Neutrophil (primary cell): ENCODE measurements at regions not wholly inside any gene's neighbourhood (a gene's known extent, or its start where the extent isn't known, plus 50 kb on each side); places are given as distances from the start of the nearest gene placed in this dataset.
"Not testable (repeated sequence)": the region's sequence is repeated elsewhere in the genome, so short reads cannot be mapped to it uniquely, and the experiment has no call there.

ENCODE experiments used
- H3K27ac ChIP-seq: fragments of 200-600 bp; sonication (generic); 2 replicates; pipeline ENCODE4 v1.5.1; 2016; ENCODE audit warnings: mild to moderate bottlenecking, moderate library complexity
- H3K27me3 ChIP-seq: fragments of 200-600 bp; sonication (generic); 2 replicates; pipeline ENCODE4 v1.6.0; 2016; ENCODE audit warnings: mild to moderate bottlenecking
- H3K36me3 ChIP-seq: fragments of 200-600 bp; sonication (generic); 2 replicates; pipeline ENCODE4 v1.5.1; 2017
- H3K4me1 ChIP-seq, 2 experiments: fragments of 200-600 bp in 1 of 2; sonication (generic) in 1 of 2; 1 replicate in 1 of 2; 2 replicates in 1 of 2; pipeline versions ENCODE4 v1.5.1 to v1.6.1; 2013 to 2016; ENCODE audit warnings: low read depth in 1 of 2, low read length in 1 of 2, mild to moderate bottlenecking in 1 of 2, moderate library complexity in 1 of 2; ENCODE audit not compliant: control insufficient read depth in 1 of 2, insufficient read depth in 1 of 2
- H3K4me3 ChIP-seq, 2 experiments: fragments of 200-600 bp in 1 of 2; sonication (generic) in 1 of 2; 1 replicate in 1 of 2; 2 replicates in 1 of 2; pipeline ENCODE4 v1.5.1; 2013 to 2016; ENCODE audit warnings: low read depth in 1 of 2, low read length in 1 of 2, mild to moderate bottlenecking in 1 of 2, moderate library complexity in 1 of 2
- H3K9me3 ChIP-seq: fragments of 200-600 bp; sonication (generic); 2 replicates; pipeline ENCODE4 v1.5.1; 2016
- CTCF ChIP-seq: fragments of 200-600 bp; sonication (generic); IDR thresholded peaks from 2 replicates; pipeline ENCODE4 v1.5.1; 2016; ENCODE audit warnings: antibody characterized with exemption

GRCh38 chr1:96580920-96581319 lies 140.7 kb upstream of the PTBP2 start:
- H3K27ac ChIP-seq = no peak overlapping the region
- peaks cover 45% of the 10 kb centered on the region for H3K27me3 ChIP-seq
- H3K4me3 ChIP-seq = no peak overlapping the region
- H3K9me3 ChIP-seq = no peaks in the 10 kb centered on the region
- no peak for TF ChIP-seq CTCF
- no peaks in the 10 kb centered on the region for H3K36me3 ChIP-seq
- H3K4me1 ChIP-seq = no peaks in the 10 kb centered on the region

GRCh38 chr1:96581772-96582171 lies 139.8 kb upstream of the PTBP2 start:
- H3K4me3 ChIP-seq = no peak overlapping the region
- H3K36me3 ChIP-seq = no peaks in the 10 kb centered on the region
- H3K4me1 ChIP-seq = no peaks in the 10 kb centered on the region
- no peak for TF ChIP-seq CTCF
- H3K27ac ChIP-seq = no peak overlapping the region
- no peaks in the 10 kb centered on the region for H3K9me3 ChIP-seq
- peaks cover 38% of the 10 kb centered on the region for H3K27me3 ChIP-seq

- H3K9me3 ChIP-seq = no peaks in the 10 kb centered on the region
Measured at GRCh38 chr1:96583903-96584302, 137.7 kb upstream of the PTBP2 start.

DNA sequence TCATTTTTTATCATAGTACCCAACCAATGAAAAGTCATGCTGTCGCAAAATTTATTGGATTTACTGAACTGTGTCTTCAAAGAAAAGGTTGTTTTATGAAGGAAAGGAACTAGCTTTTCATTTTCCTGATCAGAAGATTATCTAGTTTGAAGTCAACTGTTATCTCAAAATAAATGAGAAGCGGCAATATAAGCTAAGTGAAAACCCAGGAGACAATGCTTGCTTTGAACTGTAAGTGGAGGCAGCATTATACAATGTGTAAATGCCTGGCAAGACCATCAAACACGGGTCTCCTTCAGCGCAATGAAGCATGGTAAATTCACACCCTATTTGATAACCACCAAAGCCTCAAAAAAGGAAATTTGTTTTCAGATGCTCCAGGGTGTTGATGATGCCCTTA lies 134.4 kb upstream of the PTBP2 start:
- H3K27ac ChIP-seq = no peak overlapping the region
- no peaks in the 10 kb centered on the region for H3K9me3 ChIP-seq
- TF ChIP-seq CTCF = no peak
- H3K27me3 ChIP-seq = peaks cover 7% of the 10 kb centered on the region
- H3K4me3 ChIP-seq = no peak overlapping the region
- no peaks in the 10 kb centered on the region for H3K4me1 ChIP-seq
- no peaks in the 10 kb centered on the region for H3K36me3 ChIP-seq

More at GRCh38 chr1:96583903-96584302, 137.7 kb upstream of the PTBP2 start:
- no peaks in the 10 kb centered on the region for H3K36me3 ChIP-seq
- no peak overlapping the region for H3K27ac ChIP-seq
- no peak for TF ChIP-seq CTCF
- peaks cover 28% of the 10 kb centered on the region for H3K27me3 ChIP-seq
- no peaks in the 10 kb centered on the region for H3K4me1 ChIP-seq
- H3K4me3 ChIP-seq = no peak overlapping the region

GRCh38 chr1:96588416-96588995 lies 133.1 kb upstream of the PTBP2 start:
- H3K27ac ChIP-seq = no peak overlapping the region
- H3K27me3 ChIP-seq = peaks cover 3% of the 10 kb centered on the region
- H3K4me1 ChIP-seq = no peaks in the 10 kb centered on the region
- no peaks in the 10 kb centered on the region for H3K9me3 ChIP-seq
- no peak for TF ChIP-seq CTCF
- no peaks in the 10 kb centered on the region for H3K36me3 ChIP-seq
- H3K4me3 ChIP-seq = no peak overlapping the region

DNA sequence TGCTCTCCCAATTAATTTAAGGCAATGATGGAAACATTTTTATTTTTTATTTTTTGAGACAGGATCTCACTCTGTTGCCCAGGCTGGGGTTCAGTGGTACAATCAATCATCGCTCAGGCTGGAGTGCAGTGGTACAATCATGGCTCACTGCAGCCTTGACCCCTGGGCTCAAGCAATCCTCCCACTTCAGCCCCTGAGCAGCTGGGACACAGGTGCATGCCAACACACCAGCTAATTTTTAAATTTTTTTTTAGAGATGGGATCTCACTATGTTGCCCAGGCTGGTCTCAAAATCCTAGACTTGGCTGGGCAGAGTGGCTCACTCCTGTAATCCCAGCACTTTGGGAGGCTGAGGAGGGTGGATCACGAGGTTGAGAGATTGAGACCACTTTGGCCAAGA lies 126.1 kb upstream of the PTBP2 start:
- not testable (repeated sequence) for H3K27me3 ChIP-seq, H3K4me1 ChIP-seq, H3K9me3 ChIP-seq, H3K27ac ChIP-seq, H3K4me3 ChIP-seq, H3K36me3 ChIP-seq
